ENCODE measurements at regions not wholly inside any gene's neighbourhood (a gene's known extent, or its start where the extent isn't known, plus 50 kb on each side); places are given as distances from the start of the nearest gene placed in this dataset.

DNA sequence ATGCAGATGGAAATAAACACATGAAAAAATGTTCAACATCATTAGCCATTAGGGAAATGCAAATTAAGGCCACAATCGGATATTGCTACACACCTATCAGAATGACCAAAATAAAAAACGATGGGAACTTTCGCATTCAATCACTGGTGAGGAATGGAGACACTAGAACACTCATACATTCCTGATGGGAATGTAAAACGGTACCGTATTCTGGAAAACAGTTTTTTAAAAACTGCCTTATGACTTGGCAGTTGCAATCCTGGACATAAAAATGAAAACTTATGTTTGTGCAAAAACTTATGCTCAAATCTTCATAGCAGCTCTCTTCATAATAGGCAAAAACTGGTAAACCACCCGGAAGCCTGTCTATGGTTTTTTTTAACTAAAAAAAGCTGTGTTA, 146.0 kb downstream of the CEBPB start:
- DNase-seq = peak; percentile 29
- H3K27me3 Mint-ChIP-seq (ENCODE audit: insufficient read depth) = peaks cover 4% of the 10 kb centered on the region
- no peaks in the 10 kb centered on the region for H3K36me3 Mint-ChIP-seq (ENCODE audit: low read depth)
- H3K9me3 Mint-ChIP-seq = no peaks in the 10 kb centered on the region
- peak overlapping the region; percentile 32; the same call in 1 of the 2 replicates for H3K27ac Mint-ChIP-seq
- H3K4me1 Mint-ChIP-seq (ENCODE audit: low read depth) = peaks cover 68% of the 10 kb centered on the region
- TF ChIP-seq, protein P1, sequence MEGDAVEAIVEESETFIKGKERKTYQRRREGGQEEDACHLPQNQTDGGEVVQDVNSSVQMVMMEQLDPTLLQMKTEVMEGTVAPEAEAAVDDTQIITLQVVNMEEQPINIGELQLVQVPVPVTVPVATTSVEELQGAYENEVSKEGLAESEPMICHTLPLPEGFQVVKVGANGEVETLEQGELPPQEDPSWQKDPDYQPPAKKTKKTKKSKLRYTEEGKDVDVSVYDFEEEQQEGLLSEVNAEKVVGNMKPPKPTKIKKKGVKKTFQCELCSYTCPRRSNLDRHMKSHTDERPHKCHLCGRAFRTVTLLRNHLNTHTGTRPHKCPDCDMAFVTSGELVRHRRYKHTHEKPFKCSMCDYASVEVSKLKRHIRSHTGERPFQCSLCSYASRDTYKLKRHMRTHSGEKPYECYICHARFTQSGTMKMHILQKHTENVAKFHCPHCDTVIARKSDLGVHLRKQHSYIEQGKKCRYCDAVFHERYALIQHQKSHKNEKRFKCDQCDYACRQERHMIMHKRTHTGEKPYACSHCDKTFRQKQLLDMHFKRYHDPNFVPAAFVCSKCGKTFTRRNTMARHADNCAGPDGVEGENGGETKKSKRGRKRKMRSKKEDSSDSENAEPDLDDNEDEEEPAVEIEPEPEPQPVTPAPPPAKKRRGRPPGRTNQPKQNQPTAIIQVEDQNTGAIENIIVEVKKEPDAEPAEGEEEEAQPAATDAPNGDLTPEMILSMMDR (IDR thresholded peaks at IDR 0.05) = no peak
- H3K4me3 Mint-ChIP-seq = peak overlapping the region; percentile 57

DNA sequence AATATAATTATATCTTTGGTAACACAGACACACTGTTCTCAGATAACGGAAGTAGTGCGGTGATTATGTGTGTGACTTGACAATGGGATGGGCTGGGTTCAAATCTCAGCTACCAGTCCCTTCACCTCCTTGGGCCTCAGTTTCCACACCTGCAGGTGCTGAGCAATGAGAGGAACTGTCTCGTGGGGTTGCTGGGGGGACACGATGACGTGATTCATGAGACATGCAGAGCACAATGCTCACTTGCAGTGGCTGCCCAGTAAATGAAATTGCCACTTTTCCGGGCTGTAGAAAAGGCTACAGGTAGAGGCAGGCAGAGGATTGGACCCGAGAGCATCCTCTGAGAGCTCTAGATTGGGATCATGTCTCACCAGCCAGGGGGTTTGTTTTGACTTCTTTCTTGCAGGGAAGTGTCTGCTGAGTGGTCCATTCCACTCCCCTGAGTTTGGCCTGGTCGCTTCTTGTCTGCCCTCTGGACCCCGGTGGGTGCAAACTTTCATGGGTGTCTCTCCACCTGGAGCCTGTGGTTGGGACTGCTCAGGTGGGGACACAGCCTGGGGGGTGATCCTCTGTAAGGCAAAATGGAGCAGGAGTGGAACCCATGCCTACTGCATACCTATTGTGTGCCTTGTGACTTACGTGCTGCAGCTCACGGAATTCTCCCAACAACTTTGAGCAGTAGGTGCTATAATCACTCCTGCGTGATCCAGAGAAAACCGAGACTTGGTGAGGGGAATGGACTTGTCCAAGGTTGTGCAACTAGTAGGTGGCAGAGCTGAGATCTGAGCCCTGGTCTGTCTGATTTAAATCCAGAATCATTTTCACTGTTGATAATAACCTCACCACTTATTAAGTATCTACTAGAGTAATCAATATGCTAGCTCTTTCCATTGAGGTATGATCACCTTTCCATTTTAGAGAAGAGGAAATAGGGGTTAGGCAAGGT, 147.2 kb downstream of the CEBPB start:
- H3K27me3 Mint-ChIP-seq (ENCODE audit: insufficient read depth) = no peaks in the 10 kb centered on the region; the same call in 1 of the 2 replicates
- peaks cover 65% of the 10 kb centered on the region for H3K4me1 Mint-ChIP-seq (ENCODE audit: low read depth)
- TF ChIP-seq, protein P1 (IDR thresholded peaks at IDR 0.05) = no peak
- no peak overlapping the region for H3K4me3 Mint-ChIP-seq
- no peaks in the 10 kb centered on the region for H3K9me3 Mint-ChIP-seq
- H3K27ac Mint-ChIP-seq = no peak overlapping the region
- H3K36me3 Mint-ChIP-seq (ENCODE audit: low read depth) = no peaks in the 10 kb centered on the region
- no peak for DNase-seq

DNA sequence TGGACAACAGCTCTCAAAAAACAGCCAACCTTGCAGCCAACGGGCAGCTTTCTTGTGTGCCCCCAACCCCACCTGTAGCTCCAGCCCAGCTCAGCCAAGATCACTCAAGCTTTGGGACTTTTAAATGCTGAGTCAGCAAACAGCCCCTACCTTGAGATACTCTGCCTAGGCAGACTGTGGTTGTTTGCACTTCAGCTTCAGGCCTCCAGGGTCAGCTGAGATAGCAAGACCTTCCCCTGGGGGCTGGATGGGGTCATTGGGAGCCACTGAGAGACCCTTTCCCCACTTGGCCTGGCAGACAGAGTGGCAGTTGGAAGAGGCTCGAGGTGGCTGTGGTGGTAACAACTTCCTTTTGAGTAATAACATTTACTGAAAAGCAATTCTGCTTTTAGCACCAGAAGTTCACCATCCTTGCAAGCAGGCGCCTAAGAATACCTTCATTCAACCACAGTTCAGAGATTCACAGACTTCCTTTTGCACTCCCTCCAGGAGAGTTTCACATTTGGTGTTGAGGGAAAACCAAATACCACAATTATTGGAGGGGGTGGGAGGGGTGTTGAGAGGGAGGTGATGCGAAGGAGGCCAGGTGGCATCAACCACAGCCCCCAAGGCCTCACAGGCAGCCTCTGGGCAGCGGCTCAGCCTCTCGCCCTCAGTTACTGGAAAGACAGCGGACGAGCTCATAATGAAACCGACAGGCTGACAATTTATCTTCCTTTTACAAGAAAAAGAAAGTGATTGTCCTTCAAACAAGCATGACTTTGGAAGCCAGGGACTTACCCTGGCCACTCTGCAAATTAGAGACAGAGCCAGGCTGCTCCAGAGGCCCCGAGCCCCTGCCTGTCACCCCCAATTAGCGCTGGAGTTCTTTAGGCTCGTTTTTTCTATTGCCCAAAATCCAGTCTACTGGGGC, 148.1 kb downstream of the CEBPB start:
- H3K4me3 Mint-ChIP-seq = peak overlapping the region; percentile 30
- TF ChIP-seq, protein P1 (IDR thresholded peaks at IDR 0.05) = no peak; the same call in 1 of the 2 replicates
- no peak for DNase-seq
- H3K4me1 Mint-ChIP-seq (ENCODE audit: low read depth) = peaks cover 56% of the 10 kb centered on the region
- H3K27ac Mint-ChIP-seq = peak overlapping the region; percentile 67
- H3K27me3 Mint-ChIP-seq (ENCODE audit: insufficient read depth) = no peaks in the 10 kb centered on the region; the same call in 1 of the 2 replicates
- no peaks in the 10 kb centered on the region for H3K36me3 Mint-ChIP-seq (ENCODE audit: low read depth)
- no peaks in the 10 kb centered on the region for H3K9me3 Mint-ChIP-seq

DNA sequence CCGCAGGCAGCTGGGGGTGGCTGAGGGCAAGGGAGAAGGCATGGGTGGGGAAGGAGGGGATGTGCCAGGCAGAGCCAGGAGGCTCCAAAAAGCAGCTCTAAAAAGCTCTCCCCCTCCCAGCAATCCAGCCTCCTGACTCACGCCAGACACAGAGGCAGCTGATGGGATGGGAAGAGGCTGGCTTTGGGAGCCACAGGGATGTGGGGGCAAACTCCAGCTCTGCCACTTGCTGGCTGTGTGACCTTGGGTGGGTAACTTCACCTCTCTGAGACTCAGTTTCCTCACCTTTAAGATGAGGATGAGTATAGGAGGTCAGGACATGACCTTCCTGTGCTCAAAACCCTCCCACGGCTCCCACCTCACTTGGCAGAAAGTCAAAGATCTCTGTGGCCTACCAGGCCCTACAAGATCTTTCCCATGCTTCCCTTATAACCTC, 148.9 kb downstream of the CEBPB start:
- Mint-ChIP-seq H3K27ac (peak overlapping the region; percentile 67), H3K27me3 (ENCODE audit: insufficient read depth) (no peaks in the 10 kb centered on the region; the same call in 1 of the 2 replicates), H3K4me3 (peak overlapping the region; percentile 30), H3K4me1 (ENCODE audit: low read depth) (peaks cover 48% of the 10 kb centered on the region), H3K36me3 (ENCODE audit: low read depth) (no peaks in the 10 kb centered on the region), H3K9me3 (no peaks in the 10 kb centered on the region)
- TF ChIP-seq, protein P1 (IDR thresholded peaks at IDR 0.05) = no peak
- DNase-seq = peak; percentile 13

DNA sequence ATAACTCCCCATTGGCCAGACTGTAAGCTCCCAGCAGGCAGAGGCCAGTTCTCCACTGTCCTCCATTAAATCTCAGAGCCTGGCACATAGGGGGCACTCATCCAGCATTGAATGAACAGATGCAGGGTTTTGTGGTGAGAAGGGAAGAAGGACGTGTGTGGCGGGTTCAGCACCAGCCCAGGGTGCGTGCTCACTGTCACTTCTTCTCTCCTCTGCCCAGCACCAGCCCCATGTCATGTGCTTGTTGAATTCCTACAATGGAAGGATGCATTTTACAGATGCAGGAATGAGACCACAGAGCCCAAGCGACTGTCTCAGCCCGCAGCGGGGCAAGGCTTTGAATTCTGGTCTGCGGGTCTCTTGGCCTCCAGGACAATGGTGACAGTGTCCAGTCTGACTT, 149.9 kb downstream of the CEBPB start:
- TF ChIP-seq, protein P1 (IDR thresholded peaks at IDR 0.05) = peak; percentile 15; the same call in 1 of the 2 replicates
- H3K27me3 Mint-ChIP-seq (ENCODE audit: insufficient read depth) = no peaks in the 10 kb centered on the region; the same call in 1 of the 2 replicates
- H3K9me3 Mint-ChIP-seq = no peaks in the 10 kb centered on the region

More for the DNA sequence above, 149.9 kb downstream of the CEBPB start:
- H3K36me3 Mint-ChIP-seq (ENCODE audit: low read depth) = no peaks in the 10 kb centered on the region
- H3K27ac Mint-ChIP-seq = peak overlapping the region; percentile 67
- no peak for DNase-seq
- H3K4me3 Mint-ChIP-seq = no peak overlapping the region
- peaks cover 47% of the 10 kb centered on the region for H3K4me1 Mint-ChIP-seq (ENCODE audit: low read depth)

Data from HFFc6 (cell line).